ENCODE measurements at regions not wholly inside any gene's neighbourhood (a gene's known extent, or its start where the extent isn't known, plus 50 kb on each side); places are given as distances from the start of the nearest gene placed in this dataset.

DNA sequence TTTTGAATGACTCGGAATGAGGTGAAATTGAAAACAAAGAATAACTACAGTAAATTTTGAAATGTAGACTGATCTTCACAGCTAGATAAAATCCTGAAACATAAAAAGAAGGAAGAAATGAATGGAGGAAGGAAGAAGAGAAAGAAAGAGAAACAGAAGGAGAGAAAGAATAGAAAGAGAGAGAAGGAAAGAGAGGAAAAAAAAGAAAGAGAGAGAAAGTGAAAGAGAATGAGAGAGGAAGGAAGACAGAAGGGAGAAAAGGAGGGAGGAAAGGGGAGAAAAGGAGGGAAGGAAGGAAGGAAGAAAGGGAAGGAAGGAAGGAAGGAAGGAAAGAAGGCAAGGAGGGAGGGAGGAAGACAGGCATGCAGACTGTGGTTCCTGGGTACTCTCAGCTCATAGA lies 982.6 kb downstream of the BCL11A start:
- TF ChIP-seq, protein P1, sequence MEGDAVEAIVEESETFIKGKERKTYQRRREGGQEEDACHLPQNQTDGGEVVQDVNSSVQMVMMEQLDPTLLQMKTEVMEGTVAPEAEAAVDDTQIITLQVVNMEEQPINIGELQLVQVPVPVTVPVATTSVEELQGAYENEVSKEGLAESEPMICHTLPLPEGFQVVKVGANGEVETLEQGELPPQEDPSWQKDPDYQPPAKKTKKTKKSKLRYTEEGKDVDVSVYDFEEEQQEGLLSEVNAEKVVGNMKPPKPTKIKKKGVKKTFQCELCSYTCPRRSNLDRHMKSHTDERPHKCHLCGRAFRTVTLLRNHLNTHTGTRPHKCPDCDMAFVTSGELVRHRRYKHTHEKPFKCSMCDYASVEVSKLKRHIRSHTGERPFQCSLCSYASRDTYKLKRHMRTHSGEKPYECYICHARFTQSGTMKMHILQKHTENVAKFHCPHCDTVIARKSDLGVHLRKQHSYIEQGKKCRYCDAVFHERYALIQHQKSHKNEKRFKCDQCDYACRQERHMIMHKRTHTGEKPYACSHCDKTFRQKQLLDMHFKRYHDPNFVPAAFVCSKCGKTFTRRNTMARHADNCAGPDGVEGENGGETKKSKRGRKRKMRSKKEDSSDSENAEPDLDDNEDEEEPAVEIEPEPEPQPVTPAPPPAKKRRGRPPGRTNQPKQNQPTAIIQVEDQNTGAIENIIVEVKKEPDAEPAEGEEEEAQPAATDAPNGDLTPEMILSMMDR (IDR thresholded peaks at IDR 0.05; ENCODE audit: poor library complexity, severe bottlenecking), result no peak
- TF ChIP-seq POLR2AphosphoS5 (IDR thresholded peaks at IDR 0.05), result no peak
- no peak for TF ChIP-seq EZH2 (IDR thresholded peaks at IDR 0.05; ENCODE audit: borderline replicate concordance, insufficient read depth, low read length, poor library complexity, severe bottlenecking)
- no peak for TF ChIP-seq SMC3 (conservative IDR thresholded peaks at IDR 0.05; ENCODE audit: poor library complexity)
- TF ChIP-seq EP300 (conservative IDR thresholded peaks at IDR 0.05; ENCODE audit: poor library complexity, severe bottlenecking), result no peak
- no peak for TF ChIP-seq TAF1 (IDR thresholded peaks at IDR 0.05; ENCODE audit: low read depth)
- TF ChIP-seq, protein P2, sequence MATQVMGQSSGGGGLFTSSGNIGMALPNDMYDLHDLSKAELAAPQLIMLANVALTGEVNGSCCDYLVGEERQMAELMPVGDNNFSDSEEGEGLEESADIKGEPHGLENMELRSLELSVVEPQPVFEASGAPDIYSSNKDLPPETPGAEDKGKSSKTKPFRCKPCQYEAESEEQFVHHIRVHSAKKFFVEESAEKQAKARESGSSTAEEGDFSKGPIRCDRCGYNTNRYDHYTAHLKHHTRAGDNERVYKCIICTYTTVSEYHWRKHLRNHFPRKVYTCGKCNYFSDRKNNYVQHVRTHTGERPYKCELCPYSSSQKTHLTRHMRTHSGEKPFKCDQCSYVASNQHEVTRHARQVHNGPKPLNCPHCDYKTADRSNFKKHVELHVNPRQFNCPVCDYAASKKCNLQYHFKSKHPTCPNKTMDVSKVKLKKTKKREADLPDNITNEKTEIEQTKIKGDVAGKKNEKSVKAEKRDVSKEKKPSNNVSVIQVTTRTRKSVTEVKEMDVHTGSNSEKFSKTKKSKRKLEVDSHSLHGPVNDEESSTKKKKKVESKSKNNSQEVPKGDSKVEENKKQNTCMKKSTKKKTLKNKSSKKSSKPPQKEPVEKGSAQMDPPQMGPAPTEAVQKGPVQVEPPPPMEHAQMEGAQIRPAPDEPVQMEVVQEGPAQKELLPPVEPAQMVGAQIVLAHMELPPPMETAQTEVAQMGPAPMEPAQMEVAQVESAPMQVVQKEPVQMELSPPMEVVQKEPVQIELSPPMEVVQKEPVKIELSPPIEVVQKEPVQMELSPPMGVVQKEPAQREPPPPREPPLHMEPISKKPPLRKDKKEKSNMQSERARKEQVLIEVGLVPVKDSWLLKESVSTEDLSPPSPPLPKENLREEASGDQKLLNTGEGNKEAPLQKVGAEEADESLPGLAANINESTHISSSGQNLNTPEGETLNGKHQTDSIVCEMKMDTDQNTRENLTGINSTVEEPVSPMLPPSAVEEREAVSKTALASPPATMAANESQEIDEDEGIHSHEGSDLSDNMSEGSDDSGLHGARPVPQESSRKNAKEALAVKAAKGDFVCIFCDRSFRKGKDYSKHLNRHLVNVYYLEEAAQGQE (IDR thresholded peaks at IDR 0.05; ENCODE audit: borderline replicate concordance), result no peak
